Dermis blood vessel endothelial cell (primary cell): ENCODE measurements at regions not wholly inside any gene's neighbourhood (a gene's known extent, or its start where the extent isn't known, plus 50 kb on each side); places are given as distances from the start of the nearest gene placed in this dataset.
"Not testable (repeated sequence)": the region's sequence is repeated elsewhere in the genome, so short reads cannot be mapped to it uniquely, and the experiment has no call there.

Source experiments
- DNase-seq: peaks from one replicate; pipeline ENCODE4 v3.0.0; 2010

- no peak for DNase-seq
Measured at GRCh38 chr5:34450338-34450737, 205.8 kb upstream of the RAI14 start.

DNA sequence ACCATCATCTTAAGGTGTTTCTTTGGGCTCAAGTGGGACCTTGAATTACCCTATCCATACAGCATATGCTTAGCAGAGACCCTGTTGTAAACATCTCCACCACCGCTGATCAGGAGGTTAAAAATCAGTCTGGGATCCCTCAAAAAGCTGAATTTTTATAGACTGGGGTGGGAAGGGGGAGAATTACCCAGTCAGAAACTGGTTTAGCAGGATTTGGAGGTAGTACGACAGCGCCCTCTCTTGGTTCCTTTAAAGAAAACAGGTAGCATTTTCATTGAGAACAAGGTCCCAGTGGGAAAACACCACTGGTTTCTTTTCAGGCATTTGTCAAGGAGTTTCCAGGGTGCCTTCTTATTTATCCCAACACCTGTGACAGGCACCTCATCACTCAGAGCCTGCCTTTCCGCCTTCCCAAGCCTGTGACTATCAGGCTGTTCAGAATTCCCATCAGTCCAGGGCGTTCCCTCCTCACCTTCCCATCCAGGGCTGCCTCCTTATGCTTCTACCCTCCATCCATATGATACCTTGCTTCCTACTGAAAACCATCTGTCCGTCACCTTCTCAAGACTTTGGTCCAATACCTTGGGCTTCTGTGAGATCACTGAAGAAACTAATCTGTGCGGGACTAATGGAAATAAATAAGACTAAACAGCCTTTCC, 203.8 kb upstream of the RAI14 start:
- DNase-seq = peak; percentile 15

- DNase-seq = no peak
Measured at GRCh38 chr5:34455098-34455497, 201.0 kb upstream of the RAI14 start.

GRCh38 chr5:34459908-34460307, 196.2 kb upstream of the RAI14 start:
- DNase-seq = no peak

- DNase-seq = no peak
Measured at GRCh38 chr5:34460496-34460895, 195.6 kb upstream of the RAI14 start.

GRCh38 chr5:34464829-34465228, 191.3 kb upstream of the RAI14 start:
- DNase-seq = no peak

GRCh38 chr5:34465301-34465700, 190.8 kb upstream of the RAI14 start:
- peak; percentile 71 for DNase-seq

GRCh38 chr5:34466519-34467388, 189.4 kb upstream of the RAI14 start:
- not testable (repeated sequence) for DNase-seq

DNA sequence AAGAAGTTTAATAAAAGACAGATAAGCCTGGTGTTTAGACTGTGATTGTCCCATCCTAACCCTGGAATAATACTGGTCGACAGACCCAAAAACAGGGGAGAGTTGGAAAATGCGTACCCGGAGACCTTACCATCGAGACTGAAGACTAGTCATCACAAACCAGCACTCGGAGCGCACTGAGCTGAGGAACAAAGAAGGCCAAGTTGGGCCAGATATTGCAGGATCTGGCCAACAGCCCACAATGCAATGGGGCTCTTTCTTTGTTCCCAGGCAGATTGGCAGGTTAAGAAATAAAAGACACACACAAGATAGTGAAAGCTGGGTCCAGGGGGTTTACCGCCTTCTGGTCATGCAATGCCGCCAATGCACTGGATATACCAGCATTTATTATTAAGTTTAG, 188.7 kb upstream of the RAI14 start:
- DNase-seq = no peak

GRCh38 chr5:34467984-34468383, 188.1 kb upstream of the RAI14 start:
- DNase-seq = not testable (repeated sequence)

DNA sequence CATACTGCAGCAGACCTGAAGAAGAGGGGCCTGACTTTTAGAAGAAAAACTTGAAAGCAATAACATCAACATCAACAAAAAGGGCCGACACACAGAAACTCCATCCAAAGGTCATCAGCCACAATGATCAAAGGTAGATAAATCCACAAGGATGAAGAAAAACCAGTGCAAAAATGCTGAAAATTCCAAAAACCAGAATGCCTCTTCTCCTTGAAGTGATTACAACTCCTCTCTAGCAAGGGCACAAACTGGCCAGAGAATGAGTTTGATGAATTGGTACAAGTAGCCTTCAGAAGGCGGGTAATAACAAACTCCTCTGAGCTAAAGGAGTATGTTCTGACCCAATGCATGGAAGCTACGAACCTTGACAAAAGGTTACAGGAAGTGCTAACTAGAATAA, 186.2 kb upstream of the RAI14 start:
- DNase-seq = no peak

DNA sequence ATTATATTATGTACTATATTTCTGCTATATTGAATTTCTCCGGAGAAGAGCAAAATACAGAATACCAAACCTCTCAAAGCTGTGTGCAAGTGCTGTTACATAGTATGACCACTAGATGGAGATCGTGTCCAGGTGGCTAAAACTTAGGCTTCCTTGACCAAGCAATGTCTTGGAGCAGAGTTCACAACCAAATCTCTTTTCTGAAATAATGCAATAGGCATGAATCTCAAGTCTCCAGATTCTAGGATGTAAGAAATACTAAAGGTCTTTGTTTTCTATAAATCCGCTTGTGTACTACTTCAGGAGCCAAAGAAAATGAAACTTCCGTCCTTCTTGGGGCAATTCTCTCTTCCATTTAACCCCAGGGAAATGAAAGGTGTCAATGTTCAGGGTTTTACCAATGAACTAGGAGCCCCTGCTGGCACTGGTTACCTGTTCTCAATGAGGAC, 181.5 kb upstream of the RAI14 start:
- peak; percentile 81 for DNase-seq

DNA sequence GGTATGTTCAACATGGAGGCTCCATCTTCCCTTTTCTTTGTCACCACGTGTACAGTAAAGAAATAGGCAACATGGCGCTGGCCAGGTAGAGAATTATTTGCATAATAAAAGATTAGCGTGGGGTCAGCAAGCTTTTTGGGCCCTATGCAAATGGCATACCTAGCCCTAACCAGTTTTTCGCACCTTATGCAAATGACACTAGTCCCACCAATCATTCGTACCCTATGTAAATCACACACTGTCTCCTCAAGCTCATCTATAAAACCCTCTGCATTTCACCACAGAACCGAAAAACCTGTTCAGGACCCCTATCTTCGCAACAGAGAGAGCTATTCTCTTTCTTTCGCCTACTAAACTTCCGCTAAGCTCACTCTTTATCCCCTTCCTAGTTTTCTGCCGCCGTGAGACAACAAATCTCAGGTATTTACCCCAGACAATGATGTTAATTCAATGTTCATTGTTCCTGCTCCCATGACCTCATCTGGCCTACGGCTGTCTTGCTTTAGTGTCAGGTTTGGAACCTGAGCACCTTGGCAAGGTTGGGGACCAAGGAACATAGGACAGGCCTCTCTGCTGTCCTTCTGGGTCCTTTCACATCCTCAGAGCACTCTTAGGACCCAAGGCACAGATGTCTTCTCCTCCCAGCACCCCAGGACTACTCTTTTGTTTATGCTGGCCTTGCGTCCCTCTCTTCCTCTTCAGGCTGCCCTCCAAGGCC, 180.7 kb upstream of the RAI14 start:
- DNase-seq = no peak

GRCh38 chr5:34476941-34477565, 179.1 kb upstream of the RAI14 start:
- DNase-seq = no peak

DNA sequence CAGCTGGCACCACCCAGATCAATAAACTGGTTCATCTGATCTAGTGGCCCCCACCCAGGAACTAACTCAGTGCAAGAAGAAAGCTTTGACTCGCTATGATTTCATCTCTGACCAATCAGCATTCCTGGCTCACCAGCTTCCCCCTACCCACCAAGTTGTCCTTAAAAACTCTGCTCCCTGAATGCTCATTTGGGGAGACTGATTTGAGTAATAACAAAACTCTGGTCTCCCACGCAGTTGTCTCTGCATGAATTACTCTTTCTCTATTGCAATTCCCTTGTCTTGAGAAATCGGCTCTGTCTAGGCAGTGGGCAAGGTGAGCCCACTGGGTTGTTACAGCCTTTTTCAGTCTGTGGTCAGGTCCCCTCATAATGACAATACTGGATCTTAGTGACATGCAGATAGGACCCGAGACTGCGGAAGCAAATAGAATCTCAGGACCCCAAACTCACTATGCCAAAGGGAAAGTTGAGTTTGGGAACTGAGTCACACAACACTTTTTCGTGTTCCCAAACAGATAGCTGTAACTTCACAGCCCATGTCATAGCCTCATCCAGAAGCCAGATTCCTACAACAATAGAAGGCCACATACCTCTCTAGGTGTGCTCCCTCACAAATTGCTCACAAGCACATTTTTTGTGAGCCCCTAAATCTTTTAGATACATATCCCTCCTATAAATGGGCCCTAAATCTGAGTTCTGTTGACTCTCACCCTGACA, 175.2 kb upstream of the RAI14 start:
- no peak for DNase-seq

- peak; percentile 38 for DNase-seq
Measured at GRCh38 chr5:34483442-34484033, 172.6 kb upstream of the RAI14 start.

DNA sequence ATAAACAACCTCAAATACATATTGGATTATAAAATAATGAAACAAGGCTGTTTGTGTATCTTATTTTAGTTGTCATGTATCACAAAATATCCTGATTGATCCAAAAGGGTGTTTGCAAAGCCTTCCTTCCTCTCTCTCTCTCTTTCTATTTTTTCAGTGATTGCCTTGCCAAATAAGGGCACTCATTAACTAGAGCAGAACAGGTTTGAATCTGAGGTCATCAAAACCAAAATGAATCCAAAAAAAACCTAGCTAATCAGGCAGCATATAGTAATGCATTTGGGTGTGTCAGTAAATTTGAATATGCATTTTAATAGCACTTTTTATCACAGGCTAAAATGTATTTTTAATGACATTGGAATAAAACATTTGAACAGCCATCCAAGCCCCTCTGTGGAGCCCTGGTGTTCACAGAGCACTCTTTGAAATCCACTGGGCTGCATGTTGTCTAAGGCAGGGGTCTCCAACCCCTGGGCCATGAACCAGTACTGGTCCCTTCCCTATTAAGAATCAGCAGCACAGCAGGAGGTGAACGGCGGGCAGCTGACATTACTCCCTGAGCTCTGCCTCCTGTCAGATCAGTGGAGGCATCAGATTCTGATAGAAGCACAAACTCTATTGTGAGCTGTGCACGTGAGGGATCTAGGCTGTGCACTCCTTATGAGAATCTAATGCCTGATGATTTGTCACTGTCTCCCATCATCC, 171.8 kb upstream of the RAI14 start:
- no peak for DNase-seq

DNA sequence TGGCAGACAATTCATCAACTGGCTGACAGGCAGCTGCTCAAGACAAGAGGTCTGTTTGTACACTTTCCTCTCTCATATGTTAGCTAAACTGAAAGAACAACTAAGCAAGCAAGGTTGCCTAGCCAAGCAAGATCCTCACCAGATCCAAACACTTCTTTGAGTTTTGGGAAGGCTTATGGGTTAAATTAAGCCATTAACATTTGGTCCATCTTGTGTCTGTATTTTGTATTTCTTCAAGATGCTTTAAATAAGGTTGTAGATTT, 170.4 kb upstream of the RAI14 start:
- DNase-seq = no peak

DNA sequence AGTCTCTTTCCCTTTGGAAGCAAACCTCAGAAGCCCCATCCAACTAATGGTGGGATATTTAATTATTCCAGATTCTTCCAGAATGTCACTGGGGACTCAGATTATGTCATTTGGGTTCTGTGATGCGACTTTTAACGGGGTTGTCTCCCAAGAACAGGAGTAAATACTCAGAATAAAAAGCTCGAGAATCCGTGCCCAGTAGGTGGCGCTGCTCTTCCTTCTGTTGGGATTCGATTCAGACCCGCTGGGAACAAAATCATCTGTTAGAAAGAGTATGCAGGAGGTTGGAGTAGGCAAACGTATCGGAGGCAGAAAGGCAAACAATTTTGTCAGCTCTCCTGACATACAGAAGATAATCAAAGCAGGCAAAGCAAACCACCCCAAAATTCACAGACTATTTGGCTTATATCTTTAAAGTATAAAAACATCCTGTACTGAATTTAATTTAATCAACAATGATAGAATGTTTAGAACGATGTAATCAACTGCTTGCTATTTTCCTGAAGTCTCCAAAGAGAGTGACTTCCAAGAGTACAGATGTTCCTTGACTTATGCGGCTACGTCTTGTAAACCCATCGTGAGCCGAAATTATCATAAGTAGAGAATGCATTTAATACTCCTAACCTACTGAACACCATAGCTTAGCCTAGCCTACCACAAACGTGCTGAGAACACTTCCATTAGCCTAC, 169.8 kb upstream of the RAI14 start:
- peak; percentile 94 for DNase-seq

- no peak for DNase-seq
Measured at GRCh38 chr5:34486849-34487158, 169.3 kb upstream of the RAI14 start.
